Activated CD8-positive, alpha-beta T cell treated with anti-CD3 and anti-CD28 coated beads, Interleukin-2, amount 10 ng/mL, durations not matched to agents 7 days and 5 days (primary cell): ENCODE measurements at regions not wholly inside any gene's neighbourhood (a gene's known extent, or its start where the extent isn't known, plus 50 kb on each side); places are given as distances from the start of the nearest gene placed in this dataset.

Experiments used
- ATAC-seq: fragments of 150-1000 bp; cut with Tn5 transposase; one replicate; pipeline ENCODE4 v1.10.0; 2021; ENCODE audit warnings: moderate library complexity
- CTCF ChIA-PET: fragments of 350-600 bp; sonication (Branson Sonifier 250); formaldehyde crosslinking; loops from one replicate; lab custom pipeline; 2021; ENCODE audit warnings: antibody characterized with exemption; lab: Charles Lee
- POLR2A ChIA-PET: fragments of 350-600 bp; sonication (Branson Sonifier 250); formaldehyde crosslinking; loops from one replicate; lab custom pipeline; 2021; ENCODE audit warnings: antibody characterized with exemption; lab: Charles Lee
- DNase-seq: peaks from one replicate; pipeline ENCODE4 v3.0.0-alpha.2; 2020
- H3K27ac Mint-ChIP-seq: one replicate; pipeline ENCODE4 v1.8.0; 2021; ENCODE audit warnings: mild to moderate bottlenecking, mixed read lengths
- H3K27me3 Mint-ChIP-seq: one replicate; pipeline ENCODE4 v1.8.0; 2021; ENCODE audit warnings: low read depth, mixed read lengths
- H3K36me3 Mint-ChIP-seq: one replicate; pipeline ENCODE4 v1.8.0; 2021; ENCODE audit warnings: low read depth, mixed read lengths
- H3K4me1 Mint-ChIP-seq: one replicate; pipeline ENCODE4 v1.8.0; 2021; ENCODE audit warnings: low read depth, mixed read lengths
- H3K4me3 Mint-ChIP-seq: one replicate; pipeline ENCODE4 v1.8.0; 2021; ENCODE audit warnings: mild to moderate bottlenecking, mixed read lengths
- H3K9me3 Mint-ChIP-seq: one replicate; pipeline ENCODE4 v1.8.0; 2022; ENCODE audit warnings: mixed read lengths; ENCODE audit not compliant: insufficient read depth

GRCh38 chr5:103674739-103675138 is 112.2 kb upstream of the NUDT12 start:
- DNase-seq (no peak), ATAC-seq (no peak)
- no peak overlapping the region for H3K4me3 Mint-ChIP-seq
- CTCF ChIA-PET = no interaction called here
- H3K4me1 Mint-ChIP-seq = no peaks in the 10 kb centered on the region
- POLR2A ChIA-PET = no interaction called here
- no peak overlapping the region for H3K27ac Mint-ChIP-seq
- H3K9me3 Mint-ChIP-seq = no peaks in the 10 kb centered on the region
- H3K27me3 Mint-ChIP-seq = no peaks in the 10 kb centered on the region
- H3K36me3 Mint-ChIP-seq = no peaks in the 10 kb centered on the region

GRCh38 chr5:103674251-103674650 is 111.7 kb upstream of the NUDT12 start:
- no peak for ATAC-seq
- no peaks in the 10 kb centered on the region for H3K36me3 Mint-ChIP-seq
- H3K27me3 Mint-ChIP-seq = no peaks in the 10 kb centered on the region
- POLR2A ChIA-PET = no interaction called here
- CTCF ChIA-PET = no interaction called here
- H3K27ac Mint-ChIP-seq = no peak overlapping the region
- no peaks in the 10 kb centered on the region for H3K9me3 Mint-ChIP-seq
- DNase-seq = no peak
- H3K4me1 Mint-ChIP-seq = no peaks in the 10 kb centered on the region
- H3K4me3 Mint-ChIP-seq = no peak overlapping the region

- Mint-ChIP-seq H3K36me3 (no peaks in the 10 kb centered on the region), H3K4me3 (no peak overlapping the region), H3K27me3 (no peaks in the 10 kb centered on the region), H3K27ac (no peak overlapping the region), H3K9me3 (no peaks in the 10 kb centered on the region), H3K4me1 (no peaks in the 10 kb centered on the region)
- ATAC-seq = no peak
- POLR2A ChIA-PET = no interaction called here
- CTCF ChIA-PET = no interaction called here
- DNase-seq = no peak
Measured at GRCh38 chr5:103669615-103670014, 107.0 kb upstream of the NUDT12 start.

GRCh38 chr5:103668281-103668680 is 105.7 kb upstream of the NUDT12 start:
- Mint-ChIP-seq H3K4me3 (no peak overlapping the region), H3K36me3 (no peaks in the 10 kb centered on the region), H3K4me1 (no peaks in the 10 kb centered on the region), H3K27ac (no peak overlapping the region), H3K27me3 (no peaks in the 10 kb centered on the region), H3K9me3 (no peaks in the 10 kb centered on the region)
- ChIA-PET POLR2A (no interaction called here), CTCF (no interaction called here)
- DNase-seq = no peak
- ATAC-seq = no peak

GRCh38 chr5:103667068-103667467 is 104.5 kb upstream of the NUDT12 start:
- Mint-ChIP-seq H3K27me3 (no peaks in the 10 kb centered on the region), H3K36me3 (no peaks in the 10 kb centered on the region), H3K4me3 (no peak overlapping the region), H3K4me1 (no peaks in the 10 kb centered on the region), H3K9me3 (peaks cover 6% of the 10 kb centered on the region), H3K27ac (no peak overlapping the region)
- DNase-seq (no peak), ATAC-seq (no peak)
- ChIA-PET POLR2A (no interaction called here), CTCF (no interaction called here)

- ChIA-PET CTCF (no interaction called here), POLR2A (no interaction called here)
- H3K4me1 Mint-ChIP-seq = no peaks in the 10 kb centered on the region
- DNase-seq (no peak), ATAC-seq (no peak)
- no peaks in the 10 kb centered on the region for H3K36me3 Mint-ChIP-seq
- H3K9me3 Mint-ChIP-seq = no peaks in the 10 kb centered on the region
- H3K27me3 Mint-ChIP-seq = no peaks in the 10 kb centered on the region
- no peak overlapping the region for H3K4me3 Mint-ChIP-seq
- H3K27ac Mint-ChIP-seq = no peak overlapping the region
Measured at GRCh38 chr5:103657301-103657700, 94.7 kb upstream of the NUDT12 start.

GRCh38 chr5:103648086-103648485 is 85.5 kb upstream of the NUDT12 start:
- no peaks in the 10 kb centered on the region for H3K4me1 Mint-ChIP-seq
- ChIA-PET CTCF (no interaction called here), POLR2A (no interaction called here)
- ATAC-seq (no peak), DNase-seq (no peak)
- H3K36me3 Mint-ChIP-seq = no peaks in the 10 kb centered on the region
- no peak overlapping the region for H3K4me3 Mint-ChIP-seq
- no peaks in the 10 kb centered on the region for H3K9me3 Mint-ChIP-seq
- no peaks in the 10 kb centered on the region for H3K27me3 Mint-ChIP-seq
- H3K27ac Mint-ChIP-seq = no peak overlapping the region

- ChIA-PET CTCF (no interaction called here), POLR2A (no interaction called here)
- Mint-ChIP-seq H3K4me3 (no peak overlapping the region), H3K9me3 (no peaks in the 10 kb centered on the region), H3K27ac (no peak overlapping the region), H3K36me3 (no peaks in the 10 kb centered on the region), H3K4me1 (no peaks in the 10 kb centered on the region), H3K27me3 (no peaks in the 10 kb centered on the region)
- no peak for DNase-seq
- ATAC-seq = no peak
Measured at GRCh38 chr5:103646698-103647614, 84.4 kb upstream of the NUDT12 start.

- H3K36me3 Mint-ChIP-seq = no peaks in the 10 kb centered on the region
- POLR2A ChIA-PET = no interaction called here
- CTCF ChIA-PET = no interaction called here
Measured at GRCh38 chr5:103645816-103646215, 83.2 kb upstream of the NUDT12 start.

GRCh38 chr5:103638979-103639378 is 76.4 kb upstream of the NUDT12 start:
- Mint-ChIP-seq H3K36me3 (no peaks in the 10 kb centered on the region), H3K27ac (no peak overlapping the region), H3K4me3 (no peak overlapping the region), H3K4me1 (no peaks in the 10 kb centered on the region), H3K9me3 (no peaks in the 10 kb centered on the region), H3K27me3 (no peaks in the 10 kb centered on the region)
- DNase-seq = no peak
- ChIA-PET POLR2A (no interaction called here), CTCF (no interaction called here)
- ATAC-seq = no peak

More at GRCh38 chr5:103645816-103646215, 83.2 kb upstream of the NUDT12 start:
- H3K9me3 Mint-ChIP-seq = no peaks in the 10 kb centered on the region
- ATAC-seq = no peak
- no peaks in the 10 kb centered on the region for H3K4me1 Mint-ChIP-seq
- no peaks in the 10 kb centered on the region for H3K27me3 Mint-ChIP-seq
- no peak overlapping the region for H3K27ac Mint-ChIP-seq
- DNase-seq = no peak
- no peak overlapping the region for H3K4me3 Mint-ChIP-seq

- H3K27ac Mint-ChIP-seq = no peak overlapping the region
Measured at GRCh38 chr5:103624675-103625074, 62.1 kb upstream of the NUDT12 start.

GRCh38 chr5:103624035-103624480 is 61.5 kb upstream of the NUDT12 start:
- CTCF ChIA-PET = no interaction called here
- Mint-ChIP-seq H3K27me3 (no peaks in the 10 kb centered on the region), H3K9me3 (no peaks in the 10 kb centered on the region), H3K36me3 (no peaks in the 10 kb centered on the region), H3K27ac (no peak overlapping the region), H3K4me1 (no peaks in the 10 kb centered on the region), H3K4me3 (no peak overlapping the region)
- POLR2A ChIA-PET = no interaction called here
- ATAC-seq (no peak), DNase-seq (no peak)

More at GRCh38 chr5:103624675-103625074, 62.1 kb upstream of the NUDT12 start:
- ATAC-seq (no peak), DNase-seq (no peak)
- H3K36me3 Mint-ChIP-seq = no peaks in the 10 kb centered on the region
- no peak overlapping the region for H3K4me3 Mint-ChIP-seq
- H3K9me3 Mint-ChIP-seq = no peaks in the 10 kb centered on the region
- no peaks in the 10 kb centered on the region for H3K27me3 Mint-ChIP-seq
- ChIA-PET POLR2A (no interaction called here), CTCF (no interaction called here)
- H3K4me1 Mint-ChIP-seq = no peaks in the 10 kb centered on the region
